H1 (cell line): ENCODE measurements at regions not wholly inside any gene's neighbourhood (a gene's known extent, or its start where the extent isn't known, plus 50 kb on each side); places are given as distances from the start of the nearest gene placed in this dataset.

ENCODE experiments used
- CTCF ChIP-seq, 3 experiments: IDR thresholded peaks; 1 replicate in 2 of 3; 2 replicates in 1 of 3; pipeline versions ENCODE4 v1.5.1 to v1.6.1; 2011; ENCODE audit warnings: low read length in 3 of 3, mild to moderate bottlenecking in 3 of 3, inconsistent platforms in 2 of 3, low read depth in 1 of 3, moderate library complexity in 1 of 3; ENCODE audit not compliant: insufficient read depth in 1 of 3; ENCODE audit errors: control extremely low read depth in 1 of 3
- EZH2 ChIP-seq: fragments of 200-600 bp; sonication (generic); IDR thresholded peaks from 2 replicates; pipeline ENCODE4 v1.7.1; 2012; ENCODE audit warnings: low read depth, mild to moderate bottlenecking, moderate library complexity, low read length, inconsistent platforms; ENCODE audit not compliant: severe bottlenecking
- GABPA ChIP-seq: IDR thresholded peaks from 2 replicates; pipeline ENCODE4 v1.6.1; 2011; ENCODE audit warnings: mild to moderate bottlenecking, low read length, moderate library complexity, borderline replicate concordance; ENCODE audit not compliant: insufficient read depth
- POLR2AphosphoS5 ChIP-seq: IDR thresholded peaks from 2 replicates; pipeline ENCODE4 v1.6.1; 2011; ENCODE audit warnings: low read depth, low read length

GRCh38 chr1:74952786-74953185, 181.4 kb upstream of the LHX8 start:
- TF ChIP-seq CTCF (IDR thresholded peaks at IDR 0.05; ENCODE audit: control extremely low read depth in 1 of 3, insufficient read depth in 1 of 3, low read depth in 1 of 3, low read length in 3 of 3) (no peak), GABPA (no peak), POLR2AphosphoS5 (no peak), EZH2 (no peak)
